Kidney epithelial cell (primary cell): ENCODE measurements at regions not wholly inside any gene's neighbourhood (a gene's known extent, or its start where the extent isn't known, plus 50 kb on each side); places are given as distances from the start of the nearest gene placed in this dataset.
"Not testable (repeated sequence)": the region's sequence is repeated elsewhere in the genome, so short reads cannot be mapped to it uniquely, and the experiment has no call there.

ENCODE experiments used
- DNase-seq: peaks from one replicate; pipeline ENCODE4 v3.0.0-alpha.2; 2010; ENCODE audit warnings: low read depth
- H3K27me3 ChIP-seq: 2 replicates; pipeline ENCODE4 v1.6.0; 2011; ENCODE audit warnings: low read length; ENCODE audit not compliant: control insufficient read depth, insufficient read depth
- H3K36me3 ChIP-seq: 2 replicates; pipeline ENCODE4 v1.5.1; 2011; ENCODE audit warnings: low read length; ENCODE audit not compliant: control insufficient read depth, insufficient read depth
- H3K4me3 ChIP-seq: 2 replicates; pipeline ENCODE4 v1.5.1; 2011; ENCODE audit warnings: low read depth, mild to moderate bottlenecking, control low read depth, low read length
- TF ChIP-seq, protein P1 (sequence below): IDR thresholded peaks from 2 replicates; pipeline ENCODE4 v1.5.1; 2011; ENCODE audit warnings: mild to moderate bottlenecking, moderate library complexity, low read length, control low read depth, inconsistent platforms; ENCODE audit not compliant: insufficient read depth, poor library complexity, severe bottlenecking

DNA sequence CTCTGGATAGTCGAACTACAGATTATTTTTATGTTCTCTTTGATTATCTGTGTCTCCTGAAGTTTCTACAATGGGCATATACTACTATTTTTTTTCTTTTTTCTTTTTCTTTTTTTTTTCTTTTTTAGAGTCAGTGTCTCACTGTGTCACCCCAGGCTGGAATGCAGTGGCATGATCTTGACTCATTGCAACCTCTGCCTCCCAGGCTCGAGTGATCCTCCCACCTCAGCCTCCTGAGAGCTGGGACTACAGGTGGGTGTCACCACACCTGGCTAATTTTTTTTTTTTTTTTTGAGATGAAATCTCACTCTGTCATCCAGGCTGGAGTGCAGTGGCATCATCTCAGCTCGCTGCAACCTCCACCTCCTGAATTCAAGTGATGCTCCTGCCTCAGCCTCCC is 250.7 kb upstream of the KAZN start:
- no peaks in the 10 kb centered on the region for H3K27me3 ChIP-seq
- no peak for DNase-seq
- no peaks in the 10 kb centered on the region for H3K36me3 ChIP-seq
- TF ChIP-seq, protein P1, sequence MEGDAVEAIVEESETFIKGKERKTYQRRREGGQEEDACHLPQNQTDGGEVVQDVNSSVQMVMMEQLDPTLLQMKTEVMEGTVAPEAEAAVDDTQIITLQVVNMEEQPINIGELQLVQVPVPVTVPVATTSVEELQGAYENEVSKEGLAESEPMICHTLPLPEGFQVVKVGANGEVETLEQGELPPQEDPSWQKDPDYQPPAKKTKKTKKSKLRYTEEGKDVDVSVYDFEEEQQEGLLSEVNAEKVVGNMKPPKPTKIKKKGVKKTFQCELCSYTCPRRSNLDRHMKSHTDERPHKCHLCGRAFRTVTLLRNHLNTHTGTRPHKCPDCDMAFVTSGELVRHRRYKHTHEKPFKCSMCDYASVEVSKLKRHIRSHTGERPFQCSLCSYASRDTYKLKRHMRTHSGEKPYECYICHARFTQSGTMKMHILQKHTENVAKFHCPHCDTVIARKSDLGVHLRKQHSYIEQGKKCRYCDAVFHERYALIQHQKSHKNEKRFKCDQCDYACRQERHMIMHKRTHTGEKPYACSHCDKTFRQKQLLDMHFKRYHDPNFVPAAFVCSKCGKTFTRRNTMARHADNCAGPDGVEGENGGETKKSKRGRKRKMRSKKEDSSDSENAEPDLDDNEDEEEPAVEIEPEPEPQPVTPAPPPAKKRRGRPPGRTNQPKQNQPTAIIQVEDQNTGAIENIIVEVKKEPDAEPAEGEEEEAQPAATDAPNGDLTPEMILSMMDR, result no peak
- H3K4me3 ChIP-seq, result no peak overlapping the region

DNA sequence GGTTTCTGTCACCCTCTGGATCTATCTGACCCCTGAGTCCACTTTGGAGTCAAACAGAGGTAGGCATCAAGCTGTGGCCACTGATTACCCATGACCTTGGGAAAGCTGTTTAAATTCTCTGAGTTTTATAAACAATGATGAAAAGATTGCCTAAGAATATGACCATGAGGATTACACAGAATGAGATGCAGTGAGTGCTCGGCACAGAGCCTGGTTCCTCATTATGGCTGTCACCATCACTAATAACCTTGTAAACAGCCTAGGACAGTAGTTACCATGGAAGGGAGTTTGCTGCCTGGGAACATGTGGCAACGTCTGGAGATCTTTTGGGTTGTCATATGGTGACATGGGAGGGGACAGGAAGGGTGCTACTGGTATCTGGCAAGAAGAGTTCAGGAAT is 248.3 kb upstream of the KAZN start:
- H3K4me3 ChIP-seq, result no peak overlapping the region
- TF ChIP-seq, protein P1, result no peak
- no peak for DNase-seq
- no peaks in the 10 kb centered on the region for H3K36me3 ChIP-seq
- H3K27me3 ChIP-seq, result no peaks in the 10 kb centered on the region

DNA sequence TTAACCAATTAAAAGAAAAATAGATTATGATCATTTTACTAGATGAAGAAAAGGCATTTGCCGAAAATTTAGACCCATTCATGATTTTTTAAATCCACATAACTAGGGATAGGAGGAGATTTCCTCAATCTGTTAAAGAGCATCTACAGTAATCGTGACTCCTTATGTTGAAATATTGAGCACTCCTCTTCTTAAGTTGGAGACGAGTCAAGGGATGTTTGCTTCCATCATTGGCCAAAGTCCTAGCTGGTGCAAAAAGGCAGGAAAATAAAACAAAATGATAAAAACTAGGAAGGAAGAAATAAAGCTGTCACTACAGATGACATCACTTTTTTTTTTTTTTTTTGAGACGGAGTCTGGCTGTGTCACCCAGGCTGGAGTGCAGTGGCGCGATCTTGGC is 245.6 kb upstream of the KAZN start:
- DNase-seq, result no peak
- Histone ChIP-seq H3K27me3 (no peaks in the 10 kb centered on the region), H3K4me3 (no peak overlapping the region), H3K36me3 (no peaks in the 10 kb centered on the region)
- TF ChIP-seq, protein P1, result no peak

DNA sequence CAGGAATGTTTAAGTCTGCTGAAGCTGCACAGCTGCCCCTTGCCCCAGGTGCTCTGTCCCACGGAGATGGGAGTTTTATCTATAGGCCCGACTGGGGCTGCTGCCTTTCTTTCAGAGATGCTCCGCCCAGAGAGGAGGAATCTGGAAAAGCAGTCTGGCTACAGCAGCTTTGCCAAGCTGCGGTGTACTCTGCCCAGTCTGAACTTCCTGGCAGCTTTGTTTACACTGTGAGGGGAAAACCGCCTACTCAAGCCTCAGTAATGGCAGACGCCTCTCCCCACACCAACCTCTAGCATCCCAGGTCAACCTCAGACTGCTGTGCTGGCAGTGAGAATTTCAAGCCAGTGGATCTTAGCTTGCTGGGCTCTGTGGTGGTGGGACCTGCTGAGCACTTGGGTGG is 237.5 kb upstream of the KAZN start:
- not testable (repeated sequence) for H3K36me3 ChIP-seq, H3K27me3 ChIP-seq, H3K4me3 ChIP-seq, DNase-seq

DNA sequence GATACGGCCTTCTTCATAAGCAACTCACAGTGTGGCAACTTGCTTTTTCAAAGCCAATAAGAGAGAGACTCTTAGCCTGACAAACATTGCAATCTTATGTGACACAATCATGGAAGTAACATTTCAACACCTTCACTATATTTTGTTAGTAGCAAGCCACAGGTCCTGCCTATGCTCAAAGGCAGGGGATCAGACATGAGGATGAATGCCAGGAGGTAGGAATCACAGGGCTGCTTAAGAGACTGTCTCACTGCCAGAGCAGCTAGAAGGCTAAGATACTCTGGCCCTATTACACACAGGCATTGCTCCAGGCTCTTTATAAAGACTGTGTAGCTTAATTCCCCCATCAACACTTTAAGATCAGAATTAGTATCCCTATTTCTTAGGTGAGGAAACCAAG is 236.2 kb upstream of the KAZN start:
- TF ChIP-seq, protein P1, result no peak
- H3K36me3 ChIP-seq, result no peaks in the 10 kb centered on the region
- no peak overlapping the region for H3K4me3 ChIP-seq
- peaks cover 6% of the 10 kb centered on the region for H3K27me3 ChIP-seq
- no peak for DNase-seq

DNA sequence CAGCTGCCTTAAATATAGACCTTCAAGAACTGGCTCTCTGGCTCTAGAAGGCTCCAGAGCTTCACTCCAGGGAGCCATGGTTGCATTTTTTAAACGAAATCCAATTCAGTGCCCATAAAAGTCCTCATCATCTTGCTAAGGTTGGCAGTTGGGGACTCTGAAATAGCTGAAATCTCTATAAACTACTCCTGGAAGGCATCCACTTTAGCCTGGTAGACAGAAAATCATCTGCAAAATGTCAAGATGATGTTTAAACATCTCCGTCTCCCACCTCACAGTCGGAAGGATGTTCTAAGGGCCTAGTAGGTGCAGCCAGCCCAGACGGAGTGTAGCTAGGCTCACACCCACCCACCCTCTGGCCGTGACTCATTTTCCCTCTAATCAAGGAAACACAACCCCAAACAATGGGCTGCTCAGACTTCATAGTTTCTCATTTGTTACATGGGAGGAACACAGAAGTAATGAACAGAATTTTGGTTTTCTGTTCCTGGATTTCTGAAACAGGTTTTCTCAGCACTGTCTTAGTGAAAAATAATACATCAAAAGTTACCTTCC is 235.4 kb upstream of the KAZN start:
- TF ChIP-seq, protein P1, result no peak
- Histone ChIP-seq H3K36me3 (no peaks in the 10 kb centered on the region), H3K4me3 (no peak overlapping the region), H3K27me3 (peaks cover 8% of the 10 kb centered on the region)
- no peak for DNase-seq
